ENCODE measurements at regions not wholly inside any gene's neighbourhood (a gene's known extent, or its start where the extent isn't known, plus 50 kb on each side); places are given as distances from the start of the nearest gene placed in this dataset.

- WGBS, 3 donors: 59 to 68% (median 62%) methylated on average over 2 of the region's 2 CpGs
- Histone ChIP-seq H3K4me3 (ENCODE audit: low read depth in 1 of 3, low read length in 3 of 3) (no peak overlapping the region), H3K27me3 (ENCODE audit: control insufficient read depth in 3 of 3, insufficient read depth in 3 of 3, low read length in 3 of 3) (peaks cover 0 to 3% (median 0%) of the 10 kb centered on the region in 3 donors), H3K36me3 (ENCODE audit: control insufficient read depth in 3 of 3, insufficient read depth in 2 of 3, low read depth in 1 of 3, low read length in 3 of 3) (no peaks in the 10 kb centered on the region), H3K9me3 (ENCODE audit: control insufficient read depth in 2 of 2, insufficient read depth in 1 of 2, low read depth in 1 of 2, low read length in 1 of 2) (no peaks in the 10 kb centered on the region), H3K4me1 (ENCODE audit: control insufficient read depth in 3 of 3, insufficient read depth in 2 of 3, low read depth in 1 of 3, low read length in 2 of 3) (no peaks in the 10 kb centered on the region), H3K27ac (ENCODE audit: low read depth in 1 of 3, low read length in 2 of 3) (no peak overlapping the region)
- no peak for FAIRE-seq
- DNase-seq: no peak
Observed at GRCh38 chr14:39765676-39766075, 333.4 kb upstream of the FBXO33 start.

GRCh38 chr14:39763402-39763890 lies 331.2 kb upstream of the FBXO33 start:
- no peak overlapping the region for H3K4me3 ChIP-seq (ENCODE audit: low read depth in 1 of 3, low read length in 3 of 3)
- no peak overlapping the region for H3K27ac ChIP-seq (ENCODE audit: low read depth in 1 of 3, low read length in 2 of 3)
- no peak for FAIRE-seq
- peaks cover 0 to 3% (median 0%) of the 10 kb centered on the region in 3 donors for H3K27me3 ChIP-seq (ENCODE audit: control insufficient read depth in 3 of 3, insufficient read depth in 3 of 3, low read length in 3 of 3)
- H3K9me3 ChIP-seq (ENCODE audit: control insufficient read depth in 2 of 2, insufficient read depth in 1 of 2, low read depth in 1 of 2, low read length in 1 of 2): no peaks in the 10 kb centered on the region
- H3K4me1 ChIP-seq (ENCODE audit: control insufficient read depth in 3 of 3, insufficient read depth in 2 of 3, low read depth in 1 of 3, low read length in 2 of 3): no peaks in the 10 kb centered on the region
- no peaks in the 10 kb centered on the region for H3K36me3 ChIP-seq (ENCODE audit: control insufficient read depth in 3 of 3, insufficient read depth in 2 of 3, low read depth in 1 of 3, low read length in 3 of 3)
- DNase-seq: no peak
- whole genome bisulfite sequencing, 3 donors: 90 to 92% (median 92%) methylated on average over 1 of the region's 1 CpG

GRCh38 chr14:39762576-39763401 lies 330.6 kb upstream of the FBXO33 start:
- Histone ChIP-seq H3K27ac (ENCODE audit: low read depth in 1 of 3, low read length in 2 of 3) (no peak overlapping the region), H3K27me3 (ENCODE audit: control insufficient read depth in 3 of 3, insufficient read depth in 3 of 3, low read length in 3 of 3) (peaks cover 0 to 3% (median 0%) of the 10 kb centered on the region in 3 donors), H3K4me1 (ENCODE audit: control insufficient read depth in 3 of 3, insufficient read depth in 2 of 3, low read depth in 1 of 3, low read length in 2 of 3) (no peaks in the 10 kb centered on the region), H3K9me3 (ENCODE audit: control insufficient read depth in 2 of 2, insufficient read depth in 1 of 2, low read depth in 1 of 2, low read length in 1 of 2) (no peaks in the 10 kb centered on the region), H3K4me3 (ENCODE audit: low read depth in 1 of 3, low read length in 3 of 3) (no peak overlapping the region), H3K36me3 (ENCODE audit: control insufficient read depth in 3 of 3, insufficient read depth in 2 of 3, low read depth in 1 of 3, low read length in 3 of 3) (no peaks in the 10 kb centered on the region)
- FAIRE-seq (no peak), DNase-seq (no peak)
- WGBS, 3 donors: 39 to 67% (median 64%) methylated on average over 16 of the region's 16 CpGs

- DNase-seq (no peak), FAIRE-seq (no peak)
- Histone ChIP-seq H3K27me3 (ENCODE audit: control insufficient read depth in 3 of 3, insufficient read depth in 3 of 3, low read length in 3 of 3) (no peaks in the 10 kb centered on the region), H3K9me3 (ENCODE audit: control insufficient read depth in 2 of 2, insufficient read depth in 1 of 2, low read depth in 1 of 2, low read length in 1 of 2) (no peaks in the 10 kb centered on the region), H3K36me3 (ENCODE audit: control insufficient read depth in 3 of 3, insufficient read depth in 2 of 3, low read depth in 1 of 3, low read length in 3 of 3) (no peaks in the 10 kb centered on the region), H3K27ac (ENCODE audit: low read depth in 1 of 3, low read length in 2 of 3) (no peak overlapping the region), H3K4me1 (ENCODE audit: control insufficient read depth in 3 of 3, insufficient read depth in 2 of 3, low read depth in 1 of 3, low read length in 2 of 3) (no peaks in the 10 kb centered on the region), H3K4me3 (ENCODE audit: low read depth in 1 of 3, low read length in 3 of 3) (no peak overlapping the region)
Observed at GRCh38 chr14:39755269-39755878, 323.1 kb upstream of the FBXO33 start.

- DNase-seq (no peak), FAIRE-seq (no peak)
- no peak overlapping the region for H3K27ac ChIP-seq (ENCODE audit: low read depth in 1 of 3, low read length in 2 of 3)
- no peaks in the 10 kb centered on the region for H3K4me1 ChIP-seq (ENCODE audit: control insufficient read depth in 3 of 3, insufficient read depth in 2 of 3, low read depth in 1 of 3, low read length in 2 of 3)
- H3K9me3 ChIP-seq (ENCODE audit: control insufficient read depth in 2 of 2, insufficient read depth in 1 of 2, low read depth in 1 of 2, low read length in 1 of 2): no peaks in the 10 kb centered on the region
- no peak overlapping the region for H3K4me3 ChIP-seq (ENCODE audit: low read depth in 1 of 3, low read length in 3 of 3)
- no peaks in the 10 kb centered on the region for H3K27me3 ChIP-seq (ENCODE audit: control insufficient read depth in 3 of 3, insufficient read depth in 3 of 3, low read length in 3 of 3)
- H3K36me3 ChIP-seq (ENCODE audit: control insufficient read depth in 3 of 3, insufficient read depth in 2 of 3, low read depth in 1 of 3, low read length in 3 of 3): no peaks in the 10 kb centered on the region
Observed at GRCh38 chr14:39740454-39740853, 308.2 kb upstream of the FBXO33 start.

GRCh38 chr14:39739796-39740195 lies 307.6 kb upstream of the FBXO33 start:
- no peak for DNase-seq
- Histone ChIP-seq H3K9me3 (ENCODE audit: control insufficient read depth in 2 of 2, insufficient read depth in 1 of 2, low read depth in 1 of 2, low read length in 1 of 2) (no peaks in the 10 kb centered on the region), H3K4me1 (ENCODE audit: control insufficient read depth in 3 of 3, insufficient read depth in 2 of 3, low read depth in 1 of 3, low read length in 2 of 3) (no peaks in the 10 kb centered on the region), H3K36me3 (ENCODE audit: control insufficient read depth in 3 of 3, insufficient read depth in 2 of 3, low read depth in 1 of 3, low read length in 3 of 3) (no peaks in the 10 kb centered on the region), H3K4me3 (ENCODE audit: low read depth in 1 of 3, low read length in 3 of 3) (no peak overlapping the region), H3K27ac (ENCODE audit: low read depth in 1 of 3, low read length in 2 of 3) (no peak overlapping the region), H3K27me3 (ENCODE audit: control insufficient read depth in 3 of 3, insufficient read depth in 3 of 3, low read length in 3 of 3) (no peaks in the 10 kb centered on the region)
- WGBS, 3 donors: 78 to 90% (median 83%) methylated on average over 2 of the region's 2 CpGs
- FAIRE-seq: no peak

GRCh38 chr14:39734306-39734705 lies 302.1 kb upstream of the FBXO33 start:
- H3K36me3 ChIP-seq (ENCODE audit: control insufficient read depth in 3 of 3, insufficient read depth in 2 of 3, low read depth in 1 of 3, low read length in 3 of 3): no peaks in the 10 kb centered on the region

GRCh38 chr14:39733741-39734140 lies 301.5 kb upstream of the FBXO33 start:
- FAIRE-seq (no peak), DNase-seq (no peak)
- 81 to 95% (median 93%) methylated on average over 1 of the region's 1 CpG for WGBS, 3 donors
- H3K4me3 ChIP-seq (ENCODE audit: low read depth in 1 of 3, low read length in 3 of 3): no peak overlapping the region
- H3K4me1 ChIP-seq (ENCODE audit: control insufficient read depth in 3 of 3, insufficient read depth in 2 of 3, low read depth in 1 of 3, low read length in 2 of 3): no peaks in the 10 kb centered on the region
- no peaks in the 10 kb centered on the region for H3K27me3 ChIP-seq (ENCODE audit: control insufficient read depth in 3 of 3, insufficient read depth in 3 of 3, low read length in 3 of 3)
- H3K27ac ChIP-seq (ENCODE audit: low read depth in 1 of 3, low read length in 2 of 3): no peak overlapping the region
- no peaks in the 10 kb centered on the region for H3K36me3 ChIP-seq (ENCODE audit: control insufficient read depth in 3 of 3, insufficient read depth in 2 of 3, low read depth in 1 of 3, low read length in 3 of 3)
- H3K9me3 ChIP-seq (ENCODE audit: control insufficient read depth in 2 of 2, insufficient read depth in 1 of 2, low read depth in 1 of 2, low read length in 1 of 2): peaks cover 0 to 7% of the 10 kb centered on the region in 2 donors

More at GRCh38 chr14:39734306-39734705, 302.1 kb upstream of the FBXO33 start:
- H3K4me3 ChIP-seq (ENCODE audit: low read depth in 1 of 3, low read length in 3 of 3): no peak overlapping the region
- no peak overlapping the region for H3K27ac ChIP-seq (ENCODE audit: low read depth in 1 of 3, low read length in 2 of 3)
- peaks cover 0 to 7% of the 10 kb centered on the region in 2 donors for H3K9me3 ChIP-seq (ENCODE audit: control insufficient read depth in 2 of 2, insufficient read depth in 1 of 2, low read depth in 1 of 2, low read length in 1 of 2)
- no peak for DNase-seq
- H3K27me3 ChIP-seq (ENCODE audit: control insufficient read depth in 3 of 3, insufficient read depth in 3 of 3, low read length in 3 of 3): no peaks in the 10 kb centered on the region
- H3K4me1 ChIP-seq (ENCODE audit: control insufficient read depth in 3 of 3, insufficient read depth in 2 of 3, low read depth in 1 of 3, low read length in 2 of 3): no peaks in the 10 kb centered on the region
- FAIRE-seq: no peak
